DND-41 (cell line): ENCODE measurements at regions not wholly inside any gene's neighbourhood (a gene's known extent, or its start where the extent isn't known, plus 50 kb on each side); places are given as distances from the start of the nearest gene placed in this dataset.
A peak's percentile ranks its signal among the peaks of the same experiment; 100 is the strongest.

Experiments used
- ATAC-seq: fragments of 200-7000 bp; cut with Tn5 transposase; 3 replicates; pipeline ENCODE4 v1.9.1; 2021; ENCODE audit warnings: low read depth; ENCODE audit not compliant: insufficient read depth
- DNase-seq: peaks from one replicate; pipeline ENCODE4 v3.0.0-alpha.2; 2020
- H2AFZ ChIP-seq: 2 replicates; pipeline ENCODE4 v1.6.0; 2012; ENCODE audit warnings: low read depth, low read length
- H3K27ac ChIP-seq: 2 replicates; pipeline ENCODE4 v1.5.1; 2012; ENCODE audit warnings: low read length, inconsistent platforms
- H3K27me3 ChIP-seq: fragments of 200-600 bp; sonication (generic); 2 replicates; pipeline ENCODE4 v1.6.0; 2012; ENCODE audit warnings: low read length, mild to moderate bottlenecking, inconsistent platforms; ENCODE audit not compliant: insufficient read depth, poor library complexity
- H3K36me3 ChIP-seq: 2 replicates; pipeline ENCODE4 v1.5.1; 2012; ENCODE audit warnings: low read length, inconsistent platforms; ENCODE audit not compliant: insufficient read depth
- H3K4me1 ChIP-seq: 2 replicates; pipeline ENCODE4 v1.5.1; 2012; ENCODE audit warnings: mild to moderate bottlenecking, low read length; ENCODE audit not compliant: insufficient read depth
- H3K4me2 ChIP-seq: 2 replicates; pipeline ENCODE4 v1.6.0; 2012; ENCODE audit warnings: mild to moderate bottlenecking, moderate library complexity, low read length, inconsistent platforms; ENCODE audit not compliant: insufficient read depth
- H3K4me3 ChIP-seq, 2 experiments: fragments of 200-600 bp in 1 of 2; shearing (Covaris generic) in 1 of 2; 2 replicates each; pipeline ENCODE4 v1.5.1; 2012 to 2016; ENCODE audit warnings: inconsistent platforms in 2 of 2, low read length in 2 of 2, mild to moderate bottlenecking in 2 of 2, low read depth in 1 of 2, moderate library complexity in 1 of 2
- H3K79me2 ChIP-seq: 2 replicates; pipeline ENCODE4 v1.6.0; 2012; ENCODE audit warnings: low read length, inconsistent platforms; ENCODE audit not compliant: insufficient read depth
- H3K9ac ChIP-seq: 2 replicates; pipeline ENCODE4 v1.6.0; 2012; ENCODE audit warnings: low read depth, mild to moderate bottlenecking, inconsistent platforms, low read length, moderate library complexity
- H3K9me3 ChIP-seq: 2 replicates; pipeline ENCODE4 v1.5.1; 2012; ENCODE audit warnings: low read length, moderate library complexity, mild to moderate bottlenecking, inconsistent platforms; ENCODE audit not compliant: insufficient read depth, severe bottlenecking
- H4K20me1 ChIP-seq: 2 replicates; pipeline ENCODE4 v1.6.0; 2012; ENCODE audit warnings: low read length; ENCODE audit not compliant: insufficient read depth
- CTCF ChIP-seq: IDR thresholded peaks from 2 replicates; pipeline ENCODE4 v1.5.1; 2012; ENCODE audit warnings: borderline replicate concordance, low read length, moderate library complexity, mild to moderate bottlenecking; ENCODE audit not compliant: poor library complexity, severe bottlenecking; ENCODE audit errors: extremely low read depth
- EZH2 ChIP-seq: IDR thresholded peaks from 3 replicates; pipeline ENCODE4 v1.6.1; 2012; ENCODE audit warnings: borderline replicate concordance, low read depth, mild to moderate bottlenecking, moderate library complexity, low read length, inconsistent platforms; ENCODE audit not compliant: severe bottlenecking

DNA sequence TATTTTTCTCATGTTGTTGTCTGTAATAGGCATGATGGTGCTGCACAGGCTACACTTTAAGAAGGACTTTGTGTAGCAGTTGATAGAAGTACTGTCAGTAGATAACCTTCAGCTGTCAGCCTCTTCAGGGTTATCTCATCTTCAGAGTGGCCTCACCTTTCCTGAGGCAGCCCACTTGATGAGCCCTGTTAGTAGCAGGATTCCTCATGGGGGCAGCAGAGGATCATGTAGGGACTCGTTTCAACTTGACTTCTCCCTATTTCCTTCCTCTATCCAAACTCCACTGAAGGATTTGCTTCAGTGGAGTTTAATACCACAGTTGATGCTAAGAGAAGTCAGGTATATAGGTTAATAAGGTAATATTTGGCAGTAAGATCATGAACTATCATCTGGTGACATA is 530.3 kb upstream of the FSIP2 start:
- DNase-seq: no peak
- H3K36me3 ChIP-seq: no peaks in the 10 kb centered on the region
- H3K9ac ChIP-seq: no peak overlapping the region
- H2AFZ ChIP-seq: no peak overlapping the region
- no peak for TF ChIP-seq EZH2
- TF ChIP-seq CTCF: peak; percentile 43
- no peak overlapping the region for H3K4me2 ChIP-seq
- H3K4me3 ChIP-seq: no peak overlapping the region
- H3K4me1 ChIP-seq: no peaks in the 10 kb centered on the region
- no peaks in the 10 kb centered on the region for H3K9me3 ChIP-seq
- H3K27ac ChIP-seq: no peak overlapping the region
- no peak for ATAC-seq
- no peaks in the 10 kb centered on the region for H4K20me1 ChIP-seq
- H3K79me2 ChIP-seq: no peaks in the 10 kb centered on the region
- H3K27me3 ChIP-seq: no peaks in the 10 kb centered on the region

DNA sequence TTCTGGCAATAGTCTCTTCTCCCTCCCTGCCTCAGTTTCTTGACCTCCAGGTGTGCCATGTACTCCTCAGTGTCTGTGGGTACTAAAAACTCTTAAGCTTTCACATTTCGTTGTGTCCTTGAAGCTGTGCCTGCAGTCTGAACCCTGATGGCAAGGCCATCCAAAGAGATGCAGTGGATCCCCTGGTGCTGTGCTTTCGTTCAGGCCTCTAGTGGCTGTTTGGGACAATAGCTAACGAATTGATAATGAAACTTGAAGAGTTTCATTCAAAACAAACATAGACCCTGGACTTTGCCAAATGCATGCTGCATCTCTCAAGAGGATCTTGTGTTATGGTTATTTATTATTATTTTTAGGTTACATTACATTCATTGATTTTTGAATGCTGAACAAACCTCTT is 523.1 kb upstream of the FSIP2 start:
- Histone ChIP-seq H2AFZ (no peak overlapping the region), H3K9ac (no peak overlapping the region), H3K4me3 (no peak overlapping the region), H3K4me2 (no peak overlapping the region), H3K79me2 (no peaks in the 10 kb centered on the region), H4K20me1 (no peaks in the 10 kb centered on the region), H3K27me3 (no peaks in the 10 kb centered on the region), H3K4me1 (no peaks in the 10 kb centered on the region), H3K27ac (no peak overlapping the region), H3K36me3 (no peaks in the 10 kb centered on the region), H3K9me3 (peaks cover 3% of the 10 kb centered on the region)
- no peak for DNase-seq
- TF ChIP-seq CTCF (no peak), EZH2 (no peak)
- ATAC-seq: no peak

- no peak overlapping the region for H3K4me3 ChIP-seq
Observed at GRCh38 chr2:185219981-185220380, 518.6 kb upstream of the FSIP2 start.

More at GRCh38 chr2:185219981-185220380, 518.6 kb upstream of the FSIP2 start:
- no peaks in the 10 kb centered on the region for H4K20me1 ChIP-seq
- no peak overlapping the region for H3K9ac ChIP-seq
- no peaks in the 10 kb centered on the region for H3K4me1 ChIP-seq
- H3K36me3 ChIP-seq: no peaks in the 10 kb centered on the region
- H3K27ac ChIP-seq: no peak overlapping the region
- DNase-seq (no peak), ATAC-seq (no peak)
- no peak overlapping the region for H2AFZ ChIP-seq
- H3K4me2 ChIP-seq: no peak overlapping the region
- H3K27me3 ChIP-seq: no peaks in the 10 kb centered on the region
- H3K79me2 ChIP-seq: no peaks in the 10 kb centered on the region
- TF ChIP-seq CTCF (no peak), EZH2 (no peak)
- peaks cover 3% of the 10 kb centered on the region for H3K9me3 ChIP-seq
